ENCODE measurements at regions not wholly inside any gene's neighbourhood (a gene's known extent, or its start where the extent isn't known, plus 50 kb on each side); places are given as distances from the start of the nearest gene placed in this dataset.

DNA sequence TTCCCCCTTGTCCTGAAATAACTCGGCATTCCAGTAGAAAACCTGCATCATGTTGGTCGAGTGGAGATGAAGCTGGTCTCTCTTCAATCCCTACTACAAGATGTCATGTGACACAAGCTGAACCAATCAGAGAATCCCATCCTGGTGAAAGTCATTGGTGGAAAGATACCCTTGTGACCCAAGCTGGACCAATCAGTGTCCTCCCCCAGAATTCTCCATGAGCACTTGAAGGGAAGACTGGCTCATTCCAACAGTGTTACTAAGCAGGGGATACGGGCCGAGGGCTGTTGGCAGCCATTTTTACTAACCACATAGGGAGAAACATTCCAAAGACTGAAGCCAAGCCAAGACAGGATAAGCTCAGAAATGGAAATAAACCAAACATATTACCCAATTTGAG, 298.3 kb downstream of the ICOS start:
- TF ChIP-seq, protein P1, sequence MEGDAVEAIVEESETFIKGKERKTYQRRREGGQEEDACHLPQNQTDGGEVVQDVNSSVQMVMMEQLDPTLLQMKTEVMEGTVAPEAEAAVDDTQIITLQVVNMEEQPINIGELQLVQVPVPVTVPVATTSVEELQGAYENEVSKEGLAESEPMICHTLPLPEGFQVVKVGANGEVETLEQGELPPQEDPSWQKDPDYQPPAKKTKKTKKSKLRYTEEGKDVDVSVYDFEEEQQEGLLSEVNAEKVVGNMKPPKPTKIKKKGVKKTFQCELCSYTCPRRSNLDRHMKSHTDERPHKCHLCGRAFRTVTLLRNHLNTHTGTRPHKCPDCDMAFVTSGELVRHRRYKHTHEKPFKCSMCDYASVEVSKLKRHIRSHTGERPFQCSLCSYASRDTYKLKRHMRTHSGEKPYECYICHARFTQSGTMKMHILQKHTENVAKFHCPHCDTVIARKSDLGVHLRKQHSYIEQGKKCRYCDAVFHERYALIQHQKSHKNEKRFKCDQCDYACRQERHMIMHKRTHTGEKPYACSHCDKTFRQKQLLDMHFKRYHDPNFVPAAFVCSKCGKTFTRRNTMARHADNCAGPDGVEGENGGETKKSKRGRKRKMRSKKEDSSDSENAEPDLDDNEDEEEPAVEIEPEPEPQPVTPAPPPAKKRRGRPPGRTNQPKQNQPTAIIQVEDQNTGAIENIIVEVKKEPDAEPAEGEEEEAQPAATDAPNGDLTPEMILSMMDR (IDR thresholded peaks at IDR 0.05; ENCODE audit: low read depth, low read length) = no peak
- H3K4me1 ChIP-seq (ENCODE audit: low read depth) = no peaks in the 10 kb centered on the region
- peak in 1 of 2 donors; percentile 36 for DNase-seq (ENCODE audit: low read depth in 1 of 2, low spot score in 1 of 2)

DNA sequence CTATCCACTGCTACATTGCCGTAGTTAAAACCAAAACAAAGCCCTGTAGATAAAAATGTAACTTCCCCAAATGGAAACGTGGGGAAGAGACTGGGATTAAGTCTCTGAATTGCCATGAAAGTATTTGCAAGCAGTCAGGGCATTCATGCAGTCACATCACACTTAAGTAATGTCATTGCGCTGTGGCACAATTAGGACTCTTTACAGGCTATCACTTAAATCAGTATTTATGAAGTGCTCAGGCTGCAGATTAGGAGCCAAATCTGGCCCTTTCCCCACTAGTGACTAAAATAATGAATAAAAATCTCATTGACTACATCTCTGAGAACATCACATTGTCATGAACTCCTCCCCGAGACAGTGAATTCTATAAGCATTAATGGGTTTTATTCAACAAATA, 300.9 kb downstream of the ICOS start:
- TF ChIP-seq, protein P1 (IDR thresholded peaks at IDR 0.05; ENCODE audit: low read depth, low read length) = no peak
- no peak for DNase-seq (ENCODE audit: low read depth in 1 of 2, low spot score in 1 of 2)
- no peaks in the 10 kb centered on the region for H3K9me3 ChIP-seq (ENCODE audit: low read depth)
- H3K27me3 ChIP-seq = no peaks in the 10 kb centered on the region
- H3K36me3 ChIP-seq = no peaks in the 10 kb centered on the region
- H3K4me3 ChIP-seq = no peak overlapping the region
- H3K4me1 ChIP-seq (ENCODE audit: low read depth) = no peaks in the 10 kb centered on the region
- H3K27ac ChIP-seq = no peak overlapping the region

More for the DNA sequence above, 298.3 kb downstream of the ICOS start:
- Histone ChIP-seq H3K9me3 (ENCODE audit: low read depth) (no peaks in the 10 kb centered on the region), H3K4me3 (no peak overlapping the region), H3K27ac (no peak overlapping the region), H3K27me3 (no peaks in the 10 kb centered on the region), H3K36me3 (no peaks in the 10 kb centered on the region)

DNA sequence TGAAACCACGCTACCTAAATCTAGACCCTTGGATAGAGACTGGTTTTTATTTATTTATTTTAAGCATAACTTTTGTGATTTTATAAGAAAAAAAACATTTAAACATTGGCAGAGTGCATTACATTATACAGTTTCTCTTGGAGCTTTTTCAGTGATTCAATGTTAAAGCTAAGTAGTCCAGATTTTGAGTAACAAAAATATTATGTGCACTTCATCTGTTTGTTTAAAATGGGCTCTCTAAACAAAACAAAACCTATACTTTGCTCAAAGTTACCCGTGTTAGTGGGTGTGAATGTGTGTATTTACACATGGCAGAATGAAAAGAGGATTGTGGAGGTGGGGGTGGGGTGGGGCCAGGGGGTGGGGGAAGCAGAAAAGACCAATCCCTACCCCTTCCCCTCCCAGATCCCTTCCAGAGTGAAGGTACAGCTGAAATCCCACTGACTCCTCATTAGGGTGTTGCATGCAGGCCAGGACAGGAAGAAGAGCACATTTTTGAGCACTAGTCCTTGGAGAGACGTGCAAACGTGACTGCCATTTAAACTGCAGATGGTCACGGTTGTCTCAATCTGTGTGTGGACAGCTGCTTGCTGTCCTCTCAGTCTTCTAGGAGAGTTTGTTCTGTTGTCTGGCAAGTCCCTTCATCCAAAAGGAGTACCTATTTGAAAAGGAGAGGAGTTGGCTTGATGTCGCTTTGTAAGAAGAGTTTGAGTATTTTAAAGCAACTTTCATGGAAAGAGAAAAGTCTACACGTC, 303.0 kb downstream of the ICOS start:
- Histone ChIP-seq H3K4me1 (ENCODE audit: low read depth) (no peaks in the 10 kb centered on the region), H3K27me3 (peaks cover 2% of the 10 kb centered on the region), H3K27ac (no peak overlapping the region), H3K4me3 (no peak overlapping the region), H3K36me3 (no peaks in the 10 kb centered on the region), H3K9me3 (ENCODE audit: low read depth) (no peaks in the 10 kb centered on the region)
- no peak for DNase-seq (ENCODE audit: low read depth in 1 of 2, low spot score in 1 of 2)
- TF ChIP-seq, protein P1 (IDR thresholded peaks at IDR 0.05; ENCODE audit: low read depth, low read length) = no peak

DNA sequence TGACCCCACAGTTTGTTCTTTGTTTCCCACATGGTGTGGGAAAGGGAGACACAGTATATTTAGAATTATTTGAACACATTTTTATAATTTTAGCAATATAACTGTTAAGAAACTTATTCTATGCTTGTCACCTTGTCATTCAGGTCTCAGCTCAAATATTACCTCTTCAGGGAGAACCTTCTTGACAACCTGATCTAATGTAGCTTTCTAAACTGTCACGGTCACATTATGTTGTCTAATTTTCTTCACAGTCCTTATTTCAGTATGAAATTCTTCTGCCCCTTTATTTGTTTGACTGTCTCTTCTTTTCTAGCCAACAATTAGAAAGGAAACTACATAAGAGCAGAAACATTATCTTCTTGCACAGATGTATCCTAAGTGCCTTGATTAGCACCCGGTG, 304.3 kb upstream of the PARD3B start:
- Histone ChIP-seq H3K36me3 (no peaks in the 10 kb centered on the region), H3K27ac (no peak overlapping the region), H3K27me3 (peaks cover 2% of the 10 kb centered on the region), H3K4me1 (ENCODE audit: low read depth) (no peaks in the 10 kb centered on the region), H3K4me3 (no peak overlapping the region), H3K9me3 (ENCODE audit: low read depth) (no peaks in the 10 kb centered on the region)
- DNase-seq (ENCODE audit: low read depth in 1 of 2, low spot score in 1 of 2) = no peak
- TF ChIP-seq, protein P1 (IDR thresholded peaks at IDR 0.05; ENCODE audit: low read depth, low read length) = no peak

DNA sequence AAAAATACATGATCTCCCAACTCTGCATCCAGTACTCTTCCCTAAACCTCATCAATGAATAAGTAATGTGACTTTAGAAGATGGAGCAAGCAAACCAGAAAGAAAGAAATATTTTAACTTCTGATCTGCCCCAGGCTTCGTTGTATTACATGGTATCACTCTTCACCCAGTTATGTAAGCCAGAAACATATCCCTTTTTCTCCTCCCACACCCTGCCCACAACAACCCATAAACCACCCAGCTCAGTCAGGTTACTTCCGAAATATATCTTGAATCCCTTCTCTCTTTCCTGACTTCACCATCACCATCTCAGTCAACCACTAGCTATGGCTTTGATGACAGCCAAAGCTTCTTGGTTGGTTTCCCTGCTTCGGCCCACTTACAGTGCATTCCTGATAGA, 295.8 kb upstream of the PARD3B start:
- no peaks in the 10 kb centered on the region for H3K36me3 ChIP-seq
- H3K27me3 ChIP-seq = peaks cover 24% of the 10 kb centered on the region
- no peak for DNase-seq (ENCODE audit: low read depth in 1 of 2, low spot score in 1 of 2)

More for the DNA sequence above, 295.8 kb upstream of the PARD3B start:
- H3K9me3 ChIP-seq (ENCODE audit: low read depth) = no peaks in the 10 kb centered on the region
- H3K27ac ChIP-seq = no peak overlapping the region
- TF ChIP-seq, protein P1 (IDR thresholded peaks at IDR 0.05; ENCODE audit: low read depth, low read length) = no peak
- no peak overlapping the region for H3K4me3 ChIP-seq
- peaks cover 2% of the 10 kb centered on the region for H3K4me1 ChIP-seq (ENCODE audit: low read depth)
